ENCODE measurements at regions not wholly inside any gene's neighbourhood (a gene's known extent, or its start where the extent isn't known, plus 50 kb on each side); places are given as distances from the start of the nearest gene placed in this dataset.

DNA sequence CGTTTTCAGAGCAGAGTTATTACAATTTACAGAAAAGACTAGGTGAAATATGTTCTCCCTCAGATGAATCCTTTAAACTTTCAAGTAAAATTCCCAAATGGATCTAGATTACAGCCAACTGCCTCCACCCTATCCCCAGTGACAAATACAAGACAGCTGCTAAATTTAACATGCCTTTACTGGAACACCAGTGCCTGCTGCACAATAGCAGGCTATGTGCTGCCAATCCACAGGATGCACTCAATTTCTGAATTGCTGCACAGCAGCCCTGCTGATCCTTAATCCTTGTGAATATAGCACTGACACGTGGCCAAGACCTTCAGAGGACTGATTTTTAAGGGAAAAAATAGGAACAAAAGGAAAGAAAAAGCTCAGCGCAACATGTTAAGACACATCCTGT is 128.9 kb downstream of the CCER1 start:
- TF ChIP-seq, protein P1, sequence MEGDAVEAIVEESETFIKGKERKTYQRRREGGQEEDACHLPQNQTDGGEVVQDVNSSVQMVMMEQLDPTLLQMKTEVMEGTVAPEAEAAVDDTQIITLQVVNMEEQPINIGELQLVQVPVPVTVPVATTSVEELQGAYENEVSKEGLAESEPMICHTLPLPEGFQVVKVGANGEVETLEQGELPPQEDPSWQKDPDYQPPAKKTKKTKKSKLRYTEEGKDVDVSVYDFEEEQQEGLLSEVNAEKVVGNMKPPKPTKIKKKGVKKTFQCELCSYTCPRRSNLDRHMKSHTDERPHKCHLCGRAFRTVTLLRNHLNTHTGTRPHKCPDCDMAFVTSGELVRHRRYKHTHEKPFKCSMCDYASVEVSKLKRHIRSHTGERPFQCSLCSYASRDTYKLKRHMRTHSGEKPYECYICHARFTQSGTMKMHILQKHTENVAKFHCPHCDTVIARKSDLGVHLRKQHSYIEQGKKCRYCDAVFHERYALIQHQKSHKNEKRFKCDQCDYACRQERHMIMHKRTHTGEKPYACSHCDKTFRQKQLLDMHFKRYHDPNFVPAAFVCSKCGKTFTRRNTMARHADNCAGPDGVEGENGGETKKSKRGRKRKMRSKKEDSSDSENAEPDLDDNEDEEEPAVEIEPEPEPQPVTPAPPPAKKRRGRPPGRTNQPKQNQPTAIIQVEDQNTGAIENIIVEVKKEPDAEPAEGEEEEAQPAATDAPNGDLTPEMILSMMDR (IDR thresholded peaks at IDR 0.05; ENCODE audit: low read depth, low read length) = no peak
- TF ChIP-seq EZH2phosphoT487 (IDR thresholded peaks at IDR 0.05; ENCODE audit: low read depth) = no peak
